ENCODE measurements at regions not wholly inside any gene's neighbourhood (a gene's known extent, or its start where the extent isn't known, plus 50 kb on each side); places are given as distances from the start of the nearest gene placed in this dataset.

GRCh38 chr1:82445827-82446226 lies 645.1 kb downstream of the ADGRL2 start:
- TF ChIP-seq POLR2AphosphoS5 (IDR thresholded peaks at IDR 0.05; ENCODE audit: low read depth, low read length) (no peak), TAF1 (IDR thresholded peaks at IDR 0.05; ENCODE audit: borderline replicate concordance, insufficient read depth, low read length) (no peak), FOXP2 (optimal IDR thresholded peaks at IDR 0.05; ENCODE audit: borderline replicate concordance, extremely low read depth, extremely low read length, insufficient read depth) (no peak)
